ENCODE measurements at regions not wholly inside any gene's neighbourhood (a gene's known extent, or its start where the extent isn't known, plus 50 kb on each side); places are given as distances from the start of the nearest gene placed in this dataset.

GRCh38 chr12:24723759-24724158 lies 225.1 kb downstream of the BCAT1 start:
- DNase-seq (ENCODE audit: low read depth in 2 of 2) = no peak

- DNase-seq (ENCODE audit: low read depth in 2 of 2) = no peak
Observed at GRCh38 chr12:24721191-24721590, 227.7 kb downstream of the BCAT1 start.

GRCh38 chr12:24719293-24719721 lies 229.6 kb downstream of the BCAT1 start:
- peak; percentile 18 to 24 for DNase-seq (ENCODE audit: low read depth in 2 of 2)

- no peak for DNase-seq (ENCODE audit: low read depth in 2 of 2)
Observed at GRCh38 chr12:24718617-24719016, 230.3 kb downstream of the BCAT1 start.

- no peak for DNase-seq (ENCODE audit: low read depth in 2 of 2)
Observed at GRCh38 chr12:24714237-24714636, 234.7 kb downstream of the BCAT1 start.

- no peak for DNase-seq (ENCODE audit: low read depth in 2 of 2)
Observed at GRCh38 chr12:24711056-24712008, 237.6 kb downstream of the BCAT1 start.

GRCh38 chr12:24709216-24709615 lies 239.7 kb downstream of the BCAT1 start:
- no peak for DNase-seq (ENCODE audit: low read depth in 2 of 2)

- DNase-seq (ENCODE audit: low read depth in 2 of 2) = no peak
Observed at GRCh38 chr12:24708718-24709117, 240.2 kb downstream of the BCAT1 start.

GRCh38 chr12:24708043-24708442 lies 240.9 kb downstream of the BCAT1 start:
- DNase-seq (ENCODE audit: low read depth in 2 of 2) = no peak

- no peak for DNase-seq (ENCODE audit: low read depth in 2 of 2)
Observed at GRCh38 chr12:24707334-24707733, 241.6 kb downstream of the BCAT1 start.

GRCh38 chr12:24705741-24706358 lies 243.1 kb downstream of the BCAT1 start:
- DNase-seq (ENCODE audit: low read depth in 2 of 2) = no peak

GRCh38 chr12:24705216-24705615 lies 243.7 kb downstream of the BCAT1 start:
- DNase-seq (ENCODE audit: low read depth in 2 of 2) = no peak

GRCh38 chr12:24701343-24701742 lies 247.6 kb downstream of the BCAT1 start:
- DNase-seq (ENCODE audit: low read depth in 2 of 2) = no peak

- no peak for DNase-seq (ENCODE audit: low read depth in 2 of 2)
Observed at GRCh38 chr12:24698972-24699371, 249.9 kb downstream of the BCAT1 start.

GRCh38 chr12:24697769-24698168 lies 251.1 kb downstream of the BCAT1 start:
- DNase-seq (ENCODE audit: low read depth in 2 of 2) = no peak

- DNase-seq (ENCODE audit: low read depth in 2 of 2) = no peak
Observed at GRCh38 chr12:24697295-24697694, 251.6 kb downstream of the BCAT1 start.

- no peak for DNase-seq (ENCODE audit: low read depth in 2 of 2)
Observed at GRCh38 chr12:24696800-24697199, 252.1 kb downstream of the BCAT1 start.

- DNase-seq (ENCODE audit: low read depth in 2 of 2) = no peak
Observed at GRCh38 chr12:24695657-24696329, 253.1 kb downstream of the BCAT1 start.

- no peak for DNase-seq (ENCODE audit: low read depth in 2 of 2)
Observed at GRCh38 chr12:24695103-24695502, 253.8 kb downstream of the BCAT1 start.

- DNase-seq (ENCODE audit: low read depth in 2 of 2) = no peak
Observed at GRCh38 chr12:24688601-24689000, 260.3 kb downstream of the BCAT1 start.

GRCh38 chr12:24681570-24681969 lies 267.3 kb downstream of the BCAT1 start:
- DNase-seq (ENCODE audit: low read depth in 2 of 2) = no peak

- no peak for DNase-seq (ENCODE audit: low read depth in 2 of 2)
Observed at GRCh38 chr12:24679126-24679525, 269.8 kb downstream of the BCAT1 start.

- no peak for DNase-seq (ENCODE audit: low read depth in 2 of 2)
Observed at GRCh38 chr12:24678436-24678835, 270.5 kb downstream of the BCAT1 start.

Measured in stimulated activated CD4-positive, alpha-beta T cell treated with anti-CD3 and anti-CD28 coated beads, Interleukin-12 subunit alpha, Interleukin-12 subunit beta, amount 100 ng/mL, for 24 hours (primary cell).